HepG2 (cell line): ENCODE measurements at regions not wholly inside any gene's neighbourhood (a gene's known extent, or its start where the extent isn't known, plus 50 kb on each side); places are given as distances from the start of the nearest gene placed in this dataset.

Experiments
- AGO1 ChIP-seq: fragments of 200-400 bp; formaldehyde crosslinking; IDR thresholded peaks from 2 replicates; pipeline ENCODE4 v1.6.1; 2017; ENCODE audit warnings: mild to moderate bottlenecking, low read depth, low read length, moderate library complexity; ENCODE audit not compliant: poor library complexity, severe bottlenecking
- CEBPZ ChIP-seq: IDR thresholded peaks from 2 replicates; pipeline ENCODE4 v1.6.1; 2012; ENCODE audit warnings: low read length, improper control_type of control experiment
- E2F5 ChIP-seq: sonication (generic); formaldehyde crosslinking; conservative IDR thresholded peaks from 2 replicates; pipeline ENCODE4 v1.4.0; 2020; ENCODE audit warnings: missing genetic modification reagents
- EEA1 ChIP-seq: sonication (generic); formaldehyde crosslinking; IDR thresholded peaks from 2 replicates; pipeline ENCODE4 v1.5.1; 2020; ENCODE audit warnings: mild to moderate bottlenecking, missing genetic modification reagents, borderline replicate concordance
- EED ChIP-seq: sonication (generic); formaldehyde crosslinking; IDR thresholded peaks from 2 replicates; pipeline ENCODE4 v1.5.0; 2020; ENCODE audit warnings: mild to moderate bottlenecking, missing genetic modification reagents
- EP300 ChIP-seq, 3 experiments: sonication (generic) in 1 of 3; formaldehyde crosslinking in 1 of 3; IDR thresholded peaks; 2 replicates each; pipeline versions ENCODE4 v1.5.1 to v1.6.1; 2011 to 2020; ENCODE audit warnings: low read depth in 2 of 3, low read length in 2 of 3, borderline replicate concordance in 1 of 3, improper control_type of control experiment in 1 of 3, mild to moderate bottlenecking in 1 of 3, missing genetic modification reagents in 1 of 3, moderate library complexity in 1 of 3
- FOXO4 ChIP-seq: sonication (generic); formaldehyde crosslinking; conservative IDR thresholded peaks from 2 replicates; pipeline ENCODE4 v1.8.1; 2023; ENCODE audit warnings: missing genetic modification reagents
- MYPOP ChIP-seq: sonication (generic); formaldehyde crosslinking; IDR thresholded peaks from 2 replicates; pipeline ENCODE4 v1.8.1; 2023; ENCODE audit warnings: mild to moderate bottlenecking, moderate library complexity, missing genetic modification reagents
- PCBP1 ChIP-seq: fragments of 200-400 bp; formaldehyde crosslinking; IDR thresholded peaks from 2 replicates; pipeline ENCODE4 v1.6.1; 2017; ENCODE audit warnings: mild to moderate bottlenecking, low read depth, low read length, borderline replicate concordance
- TRIM22 ChIP-seq: fragments of 450-650 bp; IDR thresholded peaks from 2 replicates; pipeline ENCODE4 v1.6.1; 2017
- ZNF138 ChIP-seq: sonication (generic); formaldehyde crosslinking; IDR thresholded peaks from 2 replicates; pipeline ENCODE4 v1.5.0; 2020; ENCODE audit warnings: mild to moderate bottlenecking, low read depth, missing genetic modification reagents
- ZNF143 ChIP-seq: sonication (generic); formaldehyde crosslinking; IDR thresholded peaks from 2 replicates; pipeline ENCODE4 v1.4.0; 2020; ENCODE audit warnings: missing genetic modification reagents
- ZNF460 ChIP-seq: sonication (generic); formaldehyde crosslinking; IDR thresholded peaks from 2 replicates; pipeline ENCODE4 v1.5.1; 2020; ENCODE audit warnings: missing genetic modification reagents, mild to moderate bottlenecking, borderline replicate concordance
- ZNF552 ChIP-seq: sonication (generic); formaldehyde crosslinking; IDR thresholded peaks from 2 replicates; pipeline ENCODE4 v1.9.0; 2022; ENCODE audit warnings: missing genetic modification reagents, mild to moderate bottlenecking, borderline replicate concordance

GRCh38 chr9:78406933-78407332 is 110.0 kb downstream of the PSAT1 start (continued):
- TF ChIP-seq TRIM22 (no peak), E2F5 (CRISPR knock-in tag) (no peak), ZNF460 (CRISPR knock-in tag) (peak; percentile 32; the same call in 1 of the 2 replicates), MYPOP (CRISPR knock-in tag) (peak; percentile 38; the same call in 1 of the 2 replicates), CEBPZ (no peak), FOXO4 (no peak), PCBP1 (no peak), EEA1 (CRISPR knock-in tag) (no peak), ZNF552 (CRISPR knock-in tag) (no peak), ZNF138 (CRISPR knock-in tag) (no peak), EED (CRISPR knock-in tag) (no peak), ZNF143 (CRISPR knock-in tag) (no peak), AGO1 (no peak), EP300 (IDR thresholded peaks at IDR 0.05; ENCODE audit: low read depth in 2 of 2, low read length in 2 of 2) (peak; percentile 65 to 85; a peak in 2 of 4 replicates), EP300 (CRISPR knock-in tag; IDR thresholded peaks at IDR 0.05; ENCODE audit: borderline replicate concordance) (peak; percentile 70; the same call in 1 of the 2 replicates)
